Duodenal mucosa (tissue), 2 donors: ENCODE measurements at regions not wholly inside any gene's neighbourhood (a gene's known extent, or its start where the extent isn't known, plus 50 kb on each side); places are given as distances from the start of the nearest gene placed in this dataset.

ENCODE experiments used
- H3K27ac ChIP-seq: one replicate; pipeline ENCODE4 v1.7.0; 2013; ENCODE audit warnings: low read depth, low read length
- H3K27me3 ChIP-seq, 2 donors: one replicate each; pipeline ENCODE4 v1.7.0; 2013; ENCODE audit warnings: low read length in 2 of 2, control low read depth in 1 of 2; ENCODE audit not compliant: insufficient read depth in 2 of 2, control insufficient read depth in 1 of 2
- H3K36me3 ChIP-seq, 2 donors: one replicate each; pipeline ENCODE4 v1.7.0; 2013; ENCODE audit warnings: low read length in 2 of 2, control low read depth in 1 of 2; ENCODE audit not compliant: insufficient read depth in 2 of 2, control insufficient read depth in 1 of 2
- H3K4me1 ChIP-seq, 2 donors: one replicate each; pipeline ENCODE4 v1.7.0; 2013; ENCODE audit warnings: low read length in 2 of 2, control low read depth in 1 of 2; ENCODE audit not compliant: insufficient read depth in 2 of 2, control insufficient read depth in 1 of 2
- H3K4me3 ChIP-seq, 2 donors: one replicate each; pipeline ENCODE4 v1.7.0; 2013; ENCODE audit warnings: low read length in 2 of 2, low read depth in 1 of 2
- H3K9ac ChIP-seq, 2 donors: one replicate each; pipeline ENCODE4 v1.7.0; 2013; ENCODE audit warnings: low read length in 2 of 2, low read depth in 1 of 2
- H3K9me3 ChIP-seq, 2 donors: one replicate each; pipeline ENCODE4 v1.7.0; 2013; ENCODE audit warnings: low read length in 2 of 2, control low read depth in 1 of 2; ENCODE audit not compliant: control insufficient read depth in 1 of 2

DNA sequence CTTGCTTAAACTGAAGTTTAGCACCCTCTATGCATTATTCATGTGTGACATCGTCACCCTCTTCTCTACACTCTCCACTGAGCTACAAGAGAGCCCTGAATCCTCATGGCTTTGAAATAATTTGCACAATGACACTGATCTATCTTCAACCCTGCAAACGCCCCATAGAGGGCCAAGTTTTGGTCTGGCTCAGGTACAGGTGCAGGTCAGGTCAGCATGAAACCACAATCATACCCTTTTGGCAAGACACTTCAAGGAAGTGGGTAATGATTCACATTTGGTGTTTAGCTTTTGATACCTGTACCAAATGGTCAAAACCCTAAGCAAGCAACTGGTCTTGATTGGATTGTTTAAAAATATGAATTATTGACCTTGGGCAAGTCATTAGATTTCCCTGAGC, 122.2 kb upstream of the CADM1 start:
- H3K4me1 ChIP-seq: peaks cover 0 to 3% of the 10 kb centered on the region in 2 donors
- H3K9ac ChIP-seq: no peak overlapping the region
- no peak overlapping the region for H3K27ac ChIP-seq
- H3K9me3 ChIP-seq: no peaks in the 10 kb centered on the region
- H3K36me3 ChIP-seq: no peaks in the 10 kb centered on the region
- no peak overlapping the region for H3K4me3 ChIP-seq
- no peaks in the 10 kb centered on the region for H3K27me3 ChIP-seq

DNA sequence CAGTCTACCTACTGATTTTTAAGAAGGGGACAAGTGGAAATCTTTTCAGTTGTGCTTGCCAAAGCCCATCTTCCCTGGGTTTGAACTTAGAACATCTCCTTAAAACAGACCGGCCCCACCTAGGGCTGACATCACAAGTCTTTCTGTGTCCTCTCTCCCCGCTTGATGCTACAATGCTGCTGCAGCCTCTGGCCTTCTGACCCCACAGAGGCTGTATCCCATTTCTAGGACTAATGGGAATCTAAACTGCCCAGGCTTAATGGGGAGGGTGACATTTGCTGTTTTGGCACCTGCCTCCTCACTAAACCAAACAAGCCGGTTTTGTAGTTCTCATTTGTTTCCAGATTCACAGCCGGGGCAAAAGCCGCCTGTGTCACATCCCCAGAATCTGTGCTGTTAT, 121.3 kb upstream of the CADM1 start:
- Histone ChIP-seq H3K9me3 (no peaks in the 10 kb centered on the region), H3K27ac (no peak overlapping the region), H3K4me3 (no peak overlapping the region), H3K4me1 (peaks cover 0 to 3% of the 10 kb centered on the region in 2 donors), H3K36me3 (no peaks in the 10 kb centered on the region), H3K9ac (no peak overlapping the region), H3K27me3 (no peaks in the 10 kb centered on the region)

DNA sequence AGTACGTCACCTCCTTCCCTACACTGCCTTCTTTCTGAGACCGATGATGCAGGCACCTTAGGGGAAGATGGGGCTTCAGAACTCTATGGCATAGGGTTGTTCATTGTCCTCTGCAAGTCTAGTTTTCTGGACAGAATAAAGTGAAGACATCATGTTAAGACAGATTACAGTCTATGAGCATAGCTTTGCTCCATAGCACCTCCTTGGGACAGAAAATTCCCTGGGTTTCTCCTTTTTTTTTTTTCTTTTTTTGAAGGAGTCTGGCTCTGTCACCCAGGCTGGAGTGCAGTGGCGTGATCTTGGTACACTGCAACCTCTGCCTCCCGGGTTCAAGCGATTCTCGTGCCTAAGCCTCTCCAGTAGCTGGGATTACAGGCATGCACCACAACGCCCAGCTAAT, 119.8 kb upstream of the CADM1 start:
- H3K36me3 ChIP-seq: no peaks in the 10 kb centered on the region
- H3K9ac ChIP-seq: no peak overlapping the region
- no peak overlapping the region for H3K4me3 ChIP-seq
- H3K9me3 ChIP-seq: no peaks in the 10 kb centered on the region
- H3K27ac ChIP-seq: no peak overlapping the region
- H3K27me3 ChIP-seq: no peaks in the 10 kb centered on the region
- H3K4me1 ChIP-seq: peaks cover 0 to 3% of the 10 kb centered on the region in 2 donors

DNA sequence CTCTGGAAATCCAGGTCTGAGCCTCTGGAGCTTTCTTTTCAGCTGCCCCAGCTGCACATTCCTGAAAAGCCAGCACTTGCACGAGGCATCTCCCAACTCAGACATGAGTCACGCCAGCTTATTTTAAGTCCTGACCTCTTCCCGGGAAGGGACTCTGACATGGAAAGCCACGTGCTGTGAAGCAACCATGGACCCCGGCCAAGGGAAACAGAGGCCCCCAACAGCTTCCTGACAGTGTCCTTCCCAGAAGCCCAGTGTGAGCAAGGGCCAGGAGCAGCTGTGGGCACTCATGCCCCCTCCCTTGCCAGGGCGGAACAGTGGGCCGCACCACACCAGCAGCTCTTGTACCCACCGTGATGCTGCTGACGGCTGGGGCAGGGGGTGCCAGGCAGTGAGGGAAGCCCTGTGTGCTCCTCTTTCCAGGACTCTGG, 118.8 kb upstream of the CADM1 start:
- Histone ChIP-seq H3K4me1 (peaks cover 0 to 3% of the 10 kb centered on the region in 2 donors), H3K9ac (no peak overlapping the region), H3K36me3 (no peaks in the 10 kb centered on the region), H3K27ac (no peak overlapping the region), H3K27me3 (no peaks in the 10 kb centered on the region), H3K4me3 (no peak overlapping the region), H3K9me3 (no peaks in the 10 kb centered on the region)

DNA sequence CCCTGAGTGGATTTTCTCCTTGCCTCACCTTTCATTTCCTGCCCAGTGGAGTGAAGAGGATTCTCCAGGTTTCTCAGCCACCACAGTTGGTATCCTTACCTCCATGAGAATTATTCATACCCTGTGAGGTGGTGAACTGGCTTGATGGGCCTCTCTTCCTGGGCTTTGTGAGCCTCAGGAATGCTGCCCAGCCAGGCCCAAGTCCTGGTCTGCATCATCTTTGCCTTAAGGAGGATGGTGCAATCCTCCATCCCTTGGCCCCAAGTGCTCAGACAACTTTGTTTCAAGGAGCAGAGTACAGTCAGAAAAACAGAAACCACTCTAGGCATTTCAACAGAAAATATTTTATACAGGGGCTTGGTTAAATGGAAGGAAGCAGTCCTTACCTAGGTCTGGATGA, 114.2 kb upstream of the CADM1 start:
- Histone ChIP-seq H3K9me3 (no peaks in the 10 kb centered on the region), H3K36me3 (no peaks in the 10 kb centered on the region), H3K27me3 (no peaks in the 10 kb centered on the region), H3K27ac (no peak overlapping the region), H3K4me3 (no peak overlapping the region), H3K9ac (no peak overlapping the region), H3K4me1 (peaks cover 0 to 3% of the 10 kb centered on the region in 2 donors)

DNA sequence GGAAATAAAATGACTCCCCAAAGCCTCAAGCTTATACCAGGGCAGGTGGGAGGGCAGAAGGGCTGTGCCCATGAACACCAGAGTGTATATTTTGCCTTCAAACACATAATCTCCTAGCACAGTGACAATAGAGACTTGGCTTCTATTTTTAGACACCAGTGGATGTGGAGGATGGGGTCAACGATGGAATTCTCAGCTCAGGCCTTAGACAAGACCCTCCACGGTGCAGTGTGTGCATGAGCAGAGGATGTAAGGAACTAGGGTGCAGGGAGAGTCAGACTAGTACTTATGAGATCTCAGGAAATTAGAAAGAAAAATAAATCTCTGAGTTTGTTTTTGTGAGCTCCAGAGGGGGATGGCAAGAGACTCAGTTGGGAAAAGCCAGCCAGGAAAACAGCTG, 113.6 kb upstream of the CADM1 start:
- Histone ChIP-seq H3K27ac (no peak overlapping the region), H3K27me3 (no peaks in the 10 kb centered on the region), H3K9ac (no peak overlapping the region), H3K36me3 (no peaks in the 10 kb centered on the region), H3K4me3 (no peak overlapping the region), H3K4me1 (peaks cover 0 to 3% of the 10 kb centered on the region in 2 donors), H3K9me3 (no peaks in the 10 kb centered on the region)

DNA sequence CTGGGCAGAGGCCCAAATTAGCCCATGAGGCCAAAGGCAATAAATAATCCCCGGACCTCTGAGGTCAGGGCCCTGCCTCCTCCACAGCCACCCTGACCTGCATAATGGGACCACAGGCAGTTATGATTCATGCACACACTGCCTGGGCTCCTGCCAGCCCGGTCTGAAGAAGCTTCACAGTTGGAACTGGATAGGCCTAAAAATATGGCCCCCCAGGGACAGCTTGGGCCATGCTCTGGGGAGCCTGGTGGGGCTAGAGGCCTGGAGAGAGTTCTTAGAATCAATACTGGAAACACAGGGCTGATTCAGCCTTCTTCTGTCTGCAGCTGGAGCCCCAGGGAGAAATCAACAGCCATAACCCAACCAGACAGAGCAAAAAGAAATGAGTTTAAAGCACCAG, 112.8 kb upstream of the CADM1 start:
- Histone ChIP-seq H3K36me3 (no peaks in the 10 kb centered on the region), H3K4me3 (no peak overlapping the region), H3K9me3 (no peaks in the 10 kb centered on the region), H3K27ac (no peak overlapping the region), H3K27me3 (no peaks in the 10 kb centered on the region), H3K9ac (no peak overlapping the region), H3K4me1 (no peaks in the 10 kb centered on the region)

DNA sequence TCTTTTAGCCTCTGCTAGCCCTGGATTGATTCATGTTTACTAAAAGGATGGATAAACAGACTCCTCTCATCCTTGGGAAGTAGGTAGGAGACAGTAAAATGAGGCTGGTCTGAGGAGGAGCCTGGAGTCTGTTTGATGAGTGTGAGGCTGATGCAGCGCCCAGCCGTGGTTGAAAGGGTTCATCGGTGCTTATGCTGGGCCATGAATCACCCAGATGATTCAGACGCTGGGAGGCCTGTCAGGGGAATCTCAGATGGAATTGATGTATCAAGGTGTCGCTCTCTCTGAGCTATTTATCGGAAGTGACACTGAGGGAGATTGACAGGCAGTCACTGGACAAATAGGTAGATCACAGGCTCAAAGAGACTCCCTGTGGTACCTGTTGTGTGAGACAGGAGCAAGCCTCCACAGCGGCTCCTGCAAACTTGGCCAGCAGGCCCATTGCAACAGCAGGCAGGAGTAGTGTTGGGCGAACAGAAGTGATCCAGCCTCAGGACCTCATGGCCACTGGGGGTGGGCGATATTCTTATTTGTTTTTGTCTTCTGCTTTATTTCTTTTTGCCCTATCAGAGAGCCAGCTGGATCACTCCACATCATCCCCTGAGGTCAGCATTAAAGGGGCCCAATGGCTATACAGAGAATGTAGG, 109.9 kb upstream of the CADM1 start:
- H3K27ac ChIP-seq: no peak overlapping the region
- no peak overlapping the region for H3K4me3 ChIP-seq
- H3K4me1 ChIP-seq: no peaks in the 10 kb centered on the region
- H3K9me3 ChIP-seq: no peaks in the 10 kb centered on the region
- no peaks in the 10 kb centered on the region for H3K36me3 ChIP-seq
- H3K9ac ChIP-seq: no peak overlapping the region
- no peaks in the 10 kb centered on the region for H3K27me3 ChIP-seq

DNA sequence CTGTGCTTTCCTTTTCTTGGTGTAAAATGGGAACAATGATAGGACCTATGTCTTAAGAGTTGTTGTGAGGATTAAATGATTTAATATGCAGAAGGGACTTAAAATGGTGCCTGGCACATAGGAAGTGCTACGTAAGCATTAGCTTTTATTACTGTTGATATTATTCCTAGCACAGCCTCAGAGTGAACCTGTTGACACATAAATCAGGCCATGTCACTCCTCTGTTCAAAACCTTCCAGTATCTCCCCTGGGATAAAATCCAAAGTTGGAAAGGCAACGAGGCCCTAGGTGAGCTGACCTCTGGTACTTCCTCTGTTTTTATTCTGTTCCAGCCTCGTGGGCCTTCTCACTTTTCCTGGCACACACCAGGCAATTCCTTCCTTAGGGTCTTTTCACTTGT, 108.8 kb upstream of the CADM1 start:
- no peak overlapping the region for H3K27ac ChIP-seq
- H3K4me1 ChIP-seq: no peaks in the 10 kb centered on the region
- no peaks in the 10 kb centered on the region for H3K36me3 ChIP-seq
- no peak overlapping the region for H3K4me3 ChIP-seq
- H3K27me3 ChIP-seq: no peaks in the 10 kb centered on the region
- no peak overlapping the region for H3K9ac ChIP-seq
- H3K9me3 ChIP-seq: no peaks in the 10 kb centered on the region

DNA sequence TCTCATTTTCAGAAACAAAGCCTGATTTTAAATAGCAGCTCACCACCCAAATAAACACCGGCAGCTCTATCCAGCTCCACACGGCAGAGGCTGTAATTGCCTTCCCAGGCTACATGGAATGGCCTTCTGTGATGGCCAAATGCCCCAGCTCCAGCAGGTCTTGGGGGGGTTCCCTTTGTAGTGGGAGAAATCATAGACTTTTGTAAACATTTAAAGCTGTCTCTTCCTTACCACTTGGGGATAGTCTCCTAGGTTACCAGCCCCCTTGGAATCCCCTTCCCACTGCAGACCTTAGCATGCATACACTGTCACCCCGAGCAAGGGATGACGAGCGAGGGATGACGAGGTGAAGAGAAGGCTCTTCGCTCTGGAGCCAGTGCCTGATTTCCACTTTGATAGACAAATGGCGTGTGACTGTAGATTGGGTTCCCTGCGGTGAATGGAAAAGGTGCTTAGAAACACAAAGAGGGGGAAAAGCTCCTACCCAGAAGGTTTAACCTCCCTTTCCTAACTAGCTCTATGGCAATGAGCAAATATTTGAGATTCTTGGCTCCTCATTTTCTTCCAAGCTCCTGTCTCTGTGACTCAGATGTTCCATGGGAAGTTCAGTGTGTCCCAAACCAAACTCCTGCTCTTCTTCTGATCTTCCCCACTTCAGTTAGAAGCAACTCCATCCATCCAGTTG, 108.0 kb upstream of the CADM1 start:
- H3K9ac ChIP-seq: no peak overlapping the region
- no peaks in the 10 kb centered on the region for H3K9me3 ChIP-seq

More for the DNA sequence above, 108.0 kb upstream of the CADM1 start:
- Histone ChIP-seq H3K27ac (no peak overlapping the region), H3K4me1 (no peaks in the 10 kb centered on the region), H3K27me3 (no peaks in the 10 kb centered on the region), H3K4me3 (no peak overlapping the region), H3K36me3 (no peaks in the 10 kb centered on the region)
